GM18873 (cell line): ENCODE measurements at regions not wholly inside any gene's neighbourhood (a gene's known extent, or its start where the extent isn't known, plus 50 kb on each side); places are given as distances from the start of the nearest gene placed in this dataset.
"Not testable (repeated sequence)": the region's sequence is repeated elsewhere in the genome, so short reads cannot be mapped to it uniquely, and the experiment has no call there.

Experiments used
- ATAC-seq: cut with Tn5 transposase; IDR thresholded peaks from one replicate; pipeline ENCODE4 v1.9.1; 2021; ENCODE audit warnings: mild to moderate bottlenecking, moderate library complexity, moderate number of reproducible peaks; ENCODE audit not compliant: unreplicated experiment, low FRiP score

DNA sequence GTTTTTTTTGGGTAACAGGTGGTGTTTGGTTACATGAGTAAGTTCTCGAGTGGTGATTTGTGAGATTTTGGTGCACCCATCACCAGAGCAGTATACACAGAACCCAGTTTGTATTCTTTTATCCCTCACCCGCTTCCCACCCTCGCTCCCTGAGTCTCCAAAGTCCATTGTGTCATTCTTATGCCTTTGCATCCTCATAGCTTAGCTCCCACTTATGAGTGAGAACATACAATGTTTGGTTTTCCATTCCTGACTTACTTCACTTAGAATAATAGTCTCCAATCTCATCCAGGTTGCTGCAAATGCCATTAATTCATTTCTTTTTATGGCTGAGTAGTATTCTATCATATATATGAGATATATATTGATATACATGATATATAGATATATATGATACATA, 211.9 kb downstream of the BCAS1 start:
- not testable (repeated sequence) for ATAC-seq

- no peak for ATAC-seq
These were observed 212.6 kb downstream of the BCAS1 start for GRCh38 chr20:53857723-53858236.

GRCh38 chr20:53856300-53857295, 213.8 kb downstream of the BCAS1 start:
- ATAC-seq = no peak

DNA sequence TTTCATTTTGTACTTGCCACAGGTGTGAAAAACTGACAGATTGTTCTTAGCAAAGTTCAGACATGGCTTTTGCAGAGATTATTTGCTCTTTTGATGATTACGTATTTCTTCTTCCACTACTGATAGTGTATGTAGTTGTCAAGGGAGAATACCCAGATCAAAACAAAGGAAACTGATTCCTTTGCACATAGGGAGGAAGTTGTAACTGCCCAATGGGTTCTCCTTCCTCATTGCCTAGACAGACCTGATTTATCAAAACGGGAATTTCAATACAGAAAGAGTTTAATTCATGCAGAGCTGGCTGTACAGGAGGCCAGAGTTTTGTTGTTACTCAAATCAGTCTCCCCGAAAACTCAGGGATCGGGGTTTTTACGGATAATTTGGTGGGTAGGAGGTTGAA, 214.7 kb downstream of the BCAS1 start:
- ATAC-seq = no peak

- ATAC-seq = not testable (repeated sequence)
These were observed 215.8 kb downstream of the BCAS1 start for GRCh38 chr20:53854609-53854926.

DNA sequence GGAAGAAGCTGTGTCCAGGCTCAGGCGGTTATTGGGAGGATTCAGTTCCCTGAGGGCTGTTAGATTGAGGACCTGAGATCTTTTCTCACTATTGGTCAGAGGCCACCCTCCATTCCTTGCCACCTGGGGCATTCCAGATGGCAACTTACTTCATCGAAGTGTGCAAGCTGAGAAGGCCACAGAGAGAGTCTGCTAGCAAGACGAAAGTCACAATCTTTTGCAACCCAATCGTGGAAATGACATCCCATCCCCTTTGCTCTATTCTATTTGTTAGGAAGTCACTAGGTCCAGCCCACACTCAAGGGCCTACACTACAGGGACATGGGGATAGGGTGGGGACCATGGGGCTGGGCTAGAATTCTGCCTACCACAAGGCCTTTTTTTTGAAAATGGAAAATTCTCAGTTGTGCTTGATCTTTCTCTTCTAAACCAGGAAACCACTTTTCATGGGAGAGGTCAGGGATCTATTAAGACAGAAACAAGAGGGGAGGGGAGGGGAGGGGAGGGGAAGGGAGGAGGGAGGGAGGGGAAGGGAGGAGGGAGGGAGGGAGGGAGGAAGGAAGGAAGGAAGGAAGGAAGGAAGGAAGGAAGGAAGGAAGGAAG, 217.2 kb downstream of the BCAS1 start:
- no peak for ATAC-seq

GRCh38 chr20:53852691-53853090, 217.7 kb downstream of the BCAS1 start:
- no peak for ATAC-seq

GRCh38 chr20:53852014-53852413, 218.4 kb downstream of the BCAS1 start:
- no peak for ATAC-seq

DNA sequence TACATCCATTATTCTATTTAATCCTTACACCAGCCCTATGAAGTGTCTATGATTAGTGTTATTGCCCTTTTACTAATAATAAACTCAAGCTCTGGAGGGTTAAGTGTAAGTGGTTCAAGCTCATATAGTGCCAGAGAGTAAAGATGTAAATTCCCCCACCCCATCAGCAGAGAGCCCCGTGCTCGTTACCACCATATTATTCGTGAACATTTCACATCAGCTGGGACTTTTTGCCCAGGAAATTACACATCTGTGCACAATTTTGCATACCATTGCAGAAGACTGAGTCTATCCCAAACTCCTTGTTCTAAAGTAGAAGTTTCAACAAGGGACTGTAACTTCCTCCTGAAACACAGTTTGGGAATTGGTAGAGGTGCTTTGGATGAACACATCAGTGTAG, 220.1 kb downstream of the BCAS1 start:
- ATAC-seq = no peak

- ATAC-seq = no peak
These were observed 220.8 kb downstream of the BCAS1 start for GRCh38 chr20:53849471-53850059.

DNA sequence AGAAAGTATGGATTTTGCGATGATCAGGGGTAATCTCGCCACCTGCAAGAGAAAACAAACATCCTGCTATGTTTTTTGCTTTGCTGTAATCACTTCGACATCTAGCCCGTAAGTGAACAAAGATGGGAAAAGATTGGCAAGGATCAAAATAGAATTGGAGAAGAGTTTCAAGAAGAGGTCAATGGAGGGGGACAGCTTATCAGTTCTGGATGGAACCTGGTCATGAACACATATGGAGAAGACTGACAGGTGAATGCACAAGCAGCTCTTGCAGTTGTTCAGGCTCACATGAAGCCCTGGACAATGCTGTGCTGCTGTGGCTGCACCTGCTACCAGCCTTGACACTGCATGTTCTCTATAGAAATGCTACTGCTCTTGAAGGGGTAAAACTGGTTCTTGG, 222.1 kb downstream of the BCAS1 start:
- no peak for ATAC-seq

DNA sequence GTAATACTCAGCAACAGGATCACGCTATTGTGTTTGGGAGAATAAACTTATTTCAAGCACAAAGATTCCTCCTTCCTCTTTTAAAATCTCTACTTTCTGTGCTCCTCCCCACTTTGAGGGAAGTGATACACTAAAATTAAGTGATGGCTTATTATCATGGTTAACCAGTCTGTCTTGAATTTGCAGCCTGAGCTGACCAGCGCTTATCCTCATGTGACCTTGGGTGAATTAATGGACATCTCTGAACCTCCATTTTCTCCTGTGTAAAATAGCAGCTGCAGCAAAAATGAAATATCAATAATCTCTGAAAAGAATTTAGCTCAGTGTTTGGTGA, 222.6 kb downstream of the BCAS1 start:
- no peak for ATAC-seq

DNA sequence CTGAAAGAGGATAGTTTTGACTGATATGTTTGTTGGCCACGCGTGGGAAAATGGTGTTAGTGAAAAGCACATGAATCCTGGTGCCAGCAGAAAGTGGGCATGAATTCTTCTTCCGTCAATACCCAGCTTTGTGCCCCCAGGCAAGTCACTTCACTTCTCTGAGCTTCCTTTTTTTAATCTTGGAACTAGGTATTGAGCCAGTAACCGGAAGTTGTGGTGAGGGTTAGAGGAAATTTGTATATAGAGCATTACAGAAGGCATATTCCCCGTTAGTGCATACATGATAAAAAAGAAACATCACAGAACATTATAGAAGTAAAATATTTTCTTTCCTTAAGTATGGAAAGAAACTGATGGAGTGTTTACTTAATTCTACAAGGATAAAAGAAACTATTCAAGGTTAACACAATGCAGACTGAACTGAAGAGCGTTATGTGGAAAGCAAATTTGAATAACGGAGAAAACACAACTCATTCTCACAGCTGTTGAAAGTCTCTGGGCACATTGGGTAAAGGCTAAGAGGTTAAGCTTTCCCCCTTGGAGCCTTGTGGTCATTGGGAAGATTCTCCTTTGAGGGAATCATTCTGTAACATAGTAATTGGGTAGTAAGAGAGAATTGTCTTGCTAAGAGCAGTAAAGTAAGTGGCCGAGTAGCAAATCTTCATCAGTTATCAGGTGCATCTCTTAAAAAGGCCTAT, 223.1 kb downstream of the BCAS1 start:
- no peak for ATAC-seq

- ATAC-seq = no peak
These were observed 223.8 kb downstream of the BCAS1 start for GRCh38 chr20:53846640-53847039.

DNA sequence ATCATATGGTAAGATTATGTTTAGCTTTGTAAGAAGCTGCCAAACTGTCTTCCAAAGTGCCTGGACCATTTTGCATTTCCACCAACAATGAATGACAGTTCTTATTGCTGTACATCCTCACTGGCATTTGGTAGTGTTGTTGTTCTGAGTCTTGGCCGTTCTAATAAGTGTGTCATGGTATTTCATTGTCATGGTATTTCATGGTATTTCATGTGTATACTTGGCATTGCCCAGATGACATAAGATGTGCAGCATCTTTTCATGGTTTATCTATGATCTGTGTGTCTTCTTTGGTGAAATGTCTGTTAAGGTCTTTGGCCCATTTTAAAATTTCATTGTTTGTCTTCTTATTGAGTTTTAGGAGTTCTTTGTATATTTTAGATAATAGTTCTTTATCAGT, 224.4 kb downstream of the BCAS1 start:
- no peak for ATAC-seq

- no peak for ATAC-seq
These were observed 226.1 kb downstream of the BCAS1 start for GRCh38 chr20:53844259-53844658.

DNA sequence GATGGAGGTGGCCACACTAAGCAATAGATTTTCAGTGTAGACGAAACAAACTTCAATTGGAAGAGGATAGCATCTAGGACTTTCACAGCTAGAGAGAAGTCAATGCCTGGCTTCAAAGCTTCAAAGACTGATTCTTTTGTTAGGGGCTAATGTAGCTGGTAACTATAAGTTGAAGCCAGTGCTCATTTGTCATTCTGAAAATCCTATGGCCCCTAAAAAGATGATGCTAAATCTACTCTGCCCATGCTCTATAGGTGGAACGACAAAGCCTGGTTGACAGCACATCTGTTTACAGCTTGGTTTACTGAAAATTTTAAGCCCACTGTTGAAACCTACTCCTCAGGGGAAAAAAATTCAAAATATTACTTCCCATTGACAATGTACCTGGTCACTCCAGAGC, 226.7 kb downstream of the BCAS1 start:
- no peak for ATAC-seq

DNA sequence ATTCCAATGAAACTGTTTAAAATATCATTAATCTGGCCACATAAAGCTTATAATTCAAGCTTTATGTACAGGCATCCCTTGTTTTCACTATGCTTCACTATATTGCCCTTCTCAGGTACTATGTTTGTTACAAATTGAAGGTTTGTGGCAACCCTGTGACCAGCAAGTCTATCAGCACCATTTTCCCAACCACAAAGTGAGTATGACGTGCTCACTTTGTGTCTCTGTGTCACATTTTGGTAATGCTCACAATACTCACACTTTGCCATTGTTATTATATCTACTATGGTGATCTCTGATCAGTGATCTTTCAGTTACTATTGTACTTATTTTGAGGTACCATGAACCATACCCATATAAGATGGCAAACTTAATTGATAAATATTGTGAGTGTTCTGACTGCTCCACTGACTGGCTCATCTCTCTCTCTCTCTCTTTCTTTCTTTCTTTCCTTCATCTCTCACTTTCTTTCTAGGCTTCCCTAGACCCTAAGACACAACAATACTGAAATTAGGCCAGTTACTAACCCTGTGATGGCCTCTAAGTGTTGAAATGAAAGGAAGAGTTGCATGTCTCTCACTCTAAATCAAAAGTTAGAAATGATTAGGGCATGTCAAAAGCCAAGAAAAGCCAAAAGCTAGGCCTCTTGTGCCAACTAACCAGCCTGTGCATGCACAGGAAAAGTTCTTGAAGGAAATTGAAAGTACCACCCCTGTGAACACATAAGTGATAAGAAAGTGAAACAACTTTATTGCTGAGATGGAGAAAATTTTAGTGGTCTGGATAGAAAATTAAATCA, 227.9 kb downstream of the BCAS1 start:
- no peak for ATAC-seq

DNA sequence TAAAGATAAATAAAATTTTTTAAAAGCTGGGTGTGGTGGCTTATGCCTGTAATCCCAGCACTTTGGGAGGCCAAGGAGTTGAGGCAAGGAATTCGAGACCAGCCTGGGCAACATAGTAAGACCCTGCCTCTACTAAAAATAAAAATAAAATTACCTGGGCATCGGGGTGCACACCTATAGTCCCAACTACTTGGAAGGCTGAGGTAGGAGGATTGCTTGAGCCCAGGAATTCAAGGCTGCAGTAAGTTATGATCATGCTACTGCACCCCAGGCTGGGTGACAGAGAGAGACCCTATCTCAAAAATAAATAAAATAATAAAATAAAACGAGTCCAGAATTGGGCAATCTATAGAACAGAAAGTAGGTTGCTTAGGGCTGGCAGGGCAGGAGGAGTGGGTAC, 228.7 kb downstream of the BCAS1 start:
- no peak for ATAC-seq

DNA sequence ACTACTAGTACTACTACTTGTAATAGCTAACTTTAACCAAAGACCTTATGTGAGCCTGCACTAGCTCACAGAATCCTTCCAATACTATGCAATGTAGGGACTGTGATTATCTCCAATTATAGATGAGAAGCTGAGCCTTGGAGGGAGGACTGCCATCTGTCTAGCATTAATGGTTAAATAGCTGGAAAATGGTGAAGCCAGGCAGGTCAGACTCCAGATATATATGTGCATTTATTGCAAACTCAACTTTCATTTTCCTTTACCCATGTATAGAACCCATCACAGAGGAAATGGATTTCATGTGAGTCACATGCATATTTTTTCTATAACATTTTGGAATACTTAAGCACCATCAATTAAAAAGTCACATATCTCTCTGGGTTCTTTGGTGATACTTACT, 229.9 kb downstream of the BCAS1 start:
- ATAC-seq = no peak
